Right lobe of liver (tissue), 6 donors: ENCODE measurements at regions not wholly inside any gene's neighbourhood (a gene's known extent, or its start where the extent isn't known, plus 50 kb on each side); places are given as distances from the start of the nearest gene placed in this dataset.

Experiments used
- ATAC-seq, 4 donors: fragments of 200-7000 bp; cut with Tn5 transposase; one replicate each; pipeline ENCODE4 v1.9.1; 2020; ENCODE audit warnings: mild to moderate bottlenecking in 4 of 4, moderate library complexity in 4 of 4
- DNase-seq, 3 donors: peaks; one replicate each; pipeline ENCODE4 v3.0.0-alpha.2; 2020
- H3K27ac ChIP-seq, 3 donors: fragments of 200-600 bp; one replicate each; pipeline ENCODE4 v1.8.0; 2022
- H3K27me3 ChIP-seq, 2 donors: fragments of 200-600 bp; one replicate each; pipeline ENCODE4 v1.8.0; 2022
- H3K36me3 ChIP-seq, 4 donors: fragments of 200-600 bp; sonication (generic) in 1 of 4; one replicate each; pipeline versions ENCODE4 v1.5.1 to v1.8.0; 2017 to 2022; ENCODE audit warnings: control low read depth in 1 of 4
- H3K4me1 ChIP-seq, 4 donors: fragments of 200-600 bp; sonication (generic) in 1 of 4; one replicate each; pipeline versions ENCODE4 v1.5.1 to v1.8.0; 2017 to 2022; ENCODE audit warnings: control low read depth in 1 of 4
- H3K4me3 ChIP-seq, 3 donors: fragments of 200-600 bp; one replicate each; pipeline ENCODE4 v1.8.0; 2022
- H3K9me3 ChIP-seq, 4 donors: fragments of 200-600 bp; sonication (generic) in 1 of 4; one replicate each; pipeline versions ENCODE4 v1.5.1 to v1.8.0; 2017 to 2022; ENCODE audit warnings: control low read depth in 1 of 4
- POLR2A ChIP-seq: fragments of 450-650 bp; IDR thresholded peaks from one replicate; pipeline ENCODE4 v1.6.1; 2017; ENCODE audit warnings: antibody characterized with exemption, mild to moderate bottlenecking
- WGBS: methylation state at CpG from one replicate; pipeline ENCODE4 v1.1.6; 2018; ENCODE audit warnings: low coverage, low lambda C conversion rate; ENCODE audit not compliant: insufficient coverage; ENCODE audit errors: missing lambda C conversion rate; 5-methylcytosine and 5-hydroxymethylcytosine counted together
- intact Hi-C, 2 donors: fragments of 100-400 bp; cut with DNase I; formaldehyde crosslinking; loops; one replicate each; pipeline versions ENCODE4 v1.11.2 to v1.14.1; 2022
- TF ChIP-seq, protein P1 (sequence below), 4 donors: fragments of 200-600 bp in 3 of 4; fragments of 450-650 bp in 1 of 4; IDR thresholded peaks; one replicate each; pipeline versions ENCODE4 v1.5.1 to v1.8.0; 2016 to 2022; ENCODE audit warnings: antibody characterized with exemption in 4 of 4, mild to moderate bottlenecking in 2 of 4
- donor health status: DM: no; HTN: yes; CAD: no.
- donor health status: DM: no; HTN: no; CAD: no.
- donor health status: DM: no; HTN: no; CAD: no.
- donor health status: DM: no; HTN: yes; CAD: no.
- donor health status: DM: no; HTN: yes; CAD: no.

DNA sequence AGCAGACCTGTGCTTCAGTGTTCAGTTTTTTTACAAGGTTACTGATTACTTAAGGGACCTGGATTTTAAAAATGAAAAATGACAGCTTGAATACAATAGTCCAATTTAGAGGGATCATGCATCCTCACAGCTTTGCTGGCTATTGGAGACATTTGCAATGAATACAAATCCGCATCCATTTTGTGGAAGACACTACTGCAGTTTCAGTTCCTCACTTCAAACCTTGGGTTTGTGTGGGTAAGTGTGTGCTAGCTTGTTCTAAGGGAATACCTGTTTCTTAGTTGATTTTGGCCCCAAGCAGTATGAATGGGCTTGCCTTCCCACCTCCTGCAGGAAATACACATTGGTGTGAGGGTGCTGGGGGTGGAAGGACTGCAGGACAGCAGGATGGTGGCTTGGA is 222.4 kb downstream of the OLFM4 start:
- Histone ChIP-seq H3K4me1 (no peaks in the 10 kb centered on the region), H3K27ac (no peak overlapping the region), H3K36me3 (no peaks in the 10 kb centered on the region), H3K27me3 (no peaks in the 10 kb centered on the region), H3K4me3 (no peak overlapping the region), H3K9me3 (no peaks in the 10 kb centered on the region)
- DNase-seq = no peak
- TF ChIP-seq, protein P1, sequence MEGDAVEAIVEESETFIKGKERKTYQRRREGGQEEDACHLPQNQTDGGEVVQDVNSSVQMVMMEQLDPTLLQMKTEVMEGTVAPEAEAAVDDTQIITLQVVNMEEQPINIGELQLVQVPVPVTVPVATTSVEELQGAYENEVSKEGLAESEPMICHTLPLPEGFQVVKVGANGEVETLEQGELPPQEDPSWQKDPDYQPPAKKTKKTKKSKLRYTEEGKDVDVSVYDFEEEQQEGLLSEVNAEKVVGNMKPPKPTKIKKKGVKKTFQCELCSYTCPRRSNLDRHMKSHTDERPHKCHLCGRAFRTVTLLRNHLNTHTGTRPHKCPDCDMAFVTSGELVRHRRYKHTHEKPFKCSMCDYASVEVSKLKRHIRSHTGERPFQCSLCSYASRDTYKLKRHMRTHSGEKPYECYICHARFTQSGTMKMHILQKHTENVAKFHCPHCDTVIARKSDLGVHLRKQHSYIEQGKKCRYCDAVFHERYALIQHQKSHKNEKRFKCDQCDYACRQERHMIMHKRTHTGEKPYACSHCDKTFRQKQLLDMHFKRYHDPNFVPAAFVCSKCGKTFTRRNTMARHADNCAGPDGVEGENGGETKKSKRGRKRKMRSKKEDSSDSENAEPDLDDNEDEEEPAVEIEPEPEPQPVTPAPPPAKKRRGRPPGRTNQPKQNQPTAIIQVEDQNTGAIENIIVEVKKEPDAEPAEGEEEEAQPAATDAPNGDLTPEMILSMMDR (IDR thresholded peaks at IDR 0.05) = no peak
- TF ChIP-seq POLR2A = no peak
- intact Hi-C loops = no loop called here
- no peak for ATAC-seq
- WGBS = 36% methylated on average over 1 of the region's 1 CpG

DNA sequence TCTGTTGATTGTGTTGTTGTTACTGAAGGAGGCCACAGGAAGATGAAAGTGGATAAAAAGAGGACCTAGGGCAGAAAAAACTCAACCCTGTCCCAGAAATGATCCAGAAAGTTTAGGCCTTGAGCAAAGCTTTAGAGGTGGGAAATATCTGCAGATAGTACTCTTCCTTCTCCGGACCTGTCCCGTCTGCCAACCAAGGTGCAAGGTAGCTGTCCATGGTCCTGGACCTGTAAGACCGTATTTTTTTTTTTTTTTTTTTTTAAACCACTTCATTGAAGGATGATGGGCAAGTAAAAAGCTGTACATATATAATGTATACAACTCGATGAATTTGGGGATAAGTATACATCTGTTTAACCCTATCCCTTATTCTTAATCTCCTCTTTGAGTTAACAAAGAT is 225.9 kb downstream of the OLFM4 start:
- WGBS = 10% methylated on average over 4 of the region's 4 CpGs
- intact Hi-C loops = no loop called here
- TF ChIP-seq, protein P1 (IDR thresholded peaks at IDR 0.05) = no peak
- no peak for TF ChIP-seq POLR2A

DNA sequence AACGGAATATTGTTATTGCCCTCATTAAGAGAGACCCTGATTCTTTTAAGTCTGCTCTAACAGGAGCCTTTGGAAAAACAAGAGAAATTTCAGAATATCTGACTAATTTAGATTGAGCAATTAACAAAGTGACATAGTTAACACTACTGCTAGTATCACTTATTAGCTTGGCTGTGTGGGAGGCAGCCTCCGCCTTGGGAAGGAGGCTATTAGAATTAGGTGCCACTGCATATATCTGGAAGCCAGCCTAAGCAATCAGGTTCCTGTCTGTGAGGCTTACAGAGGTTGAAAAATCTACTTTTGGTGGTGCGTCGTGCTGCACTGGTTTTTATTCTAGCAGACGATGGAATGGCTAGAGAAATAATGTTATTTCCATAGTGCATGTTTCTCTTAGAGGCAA is 227.2 kb downstream of the OLFM4 start:
- WGBS = 79% methylated on average over 5 of the region's 5 CpGs

More for the DNA sequence above, 225.9 kb downstream of the OLFM4 start:
- H3K4me3 ChIP-seq = no peak overlapping the region
- no peaks in the 10 kb centered on the region for H3K4me1 ChIP-seq
- no peaks in the 10 kb centered on the region for H3K27me3 ChIP-seq
- ATAC-seq = no peak
- no peaks in the 10 kb centered on the region for H3K36me3 ChIP-seq
- no peak overlapping the region for H3K27ac ChIP-seq
- DNase-seq = no peak
- no peaks in the 10 kb centered on the region for H3K9me3 ChIP-seq

DNA sequence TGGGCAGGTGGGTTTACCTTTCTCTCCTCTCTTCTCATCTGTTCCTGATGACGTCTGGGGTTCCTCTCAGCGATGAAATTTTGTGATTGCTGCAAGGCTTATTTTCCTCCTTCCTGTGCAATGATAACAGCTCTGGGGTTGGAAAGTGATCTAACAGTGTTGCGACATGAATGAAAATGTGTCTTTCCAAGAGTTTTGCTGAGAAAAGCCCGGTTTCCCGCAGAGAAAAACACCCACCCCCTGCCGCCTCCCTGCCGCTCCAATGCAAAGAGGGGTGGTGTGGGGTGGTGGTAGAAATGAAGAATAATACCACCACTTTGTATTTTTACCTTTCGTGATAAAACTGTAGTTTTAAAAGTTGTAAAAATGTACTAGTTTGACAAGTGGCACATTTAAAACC is 232.0 kb downstream of the OLFM4 start:
- H3K36me3 ChIP-seq = no peaks in the 10 kb centered on the region
- WGBS = 40% methylated on average over 8 of the region's 8 CpGs
- H3K4me1 ChIP-seq = no peaks in the 10 kb centered on the region
- no peak overlapping the region for H3K4me3 ChIP-seq
- TF ChIP-seq, protein P1 (IDR thresholded peaks at IDR 0.05) = no peak
- TF ChIP-seq POLR2A = no peak
- H3K27ac ChIP-seq = no peak overlapping the region
- no peaks in the 10 kb centered on the region for H3K27me3 ChIP-seq
- no peaks in the 10 kb centered on the region for H3K9me3 ChIP-seq
- DNase-seq (no peak), ATAC-seq (no peak)
- intact Hi-C loops = no loop called here

More for the DNA sequence above, 227.2 kb downstream of the OLFM4 start:
- no peak overlapping the region for H3K27ac ChIP-seq
- H3K27me3 ChIP-seq = no peaks in the 10 kb centered on the region
- no peak for TF ChIP-seq POLR2A
- TF ChIP-seq, protein P1 (IDR thresholded peaks at IDR 0.05) = no peak
- no peak for ATAC-seq
- H3K4me1 ChIP-seq = no peaks in the 10 kb centered on the region
- no peaks in the 10 kb centered on the region for H3K36me3 ChIP-seq
- no peak for DNase-seq
- H3K4me3 ChIP-seq = no peak overlapping the region
- no peaks in the 10 kb centered on the region for H3K9me3 ChIP-seq
- intact Hi-C loops = no loop called here

DNA sequence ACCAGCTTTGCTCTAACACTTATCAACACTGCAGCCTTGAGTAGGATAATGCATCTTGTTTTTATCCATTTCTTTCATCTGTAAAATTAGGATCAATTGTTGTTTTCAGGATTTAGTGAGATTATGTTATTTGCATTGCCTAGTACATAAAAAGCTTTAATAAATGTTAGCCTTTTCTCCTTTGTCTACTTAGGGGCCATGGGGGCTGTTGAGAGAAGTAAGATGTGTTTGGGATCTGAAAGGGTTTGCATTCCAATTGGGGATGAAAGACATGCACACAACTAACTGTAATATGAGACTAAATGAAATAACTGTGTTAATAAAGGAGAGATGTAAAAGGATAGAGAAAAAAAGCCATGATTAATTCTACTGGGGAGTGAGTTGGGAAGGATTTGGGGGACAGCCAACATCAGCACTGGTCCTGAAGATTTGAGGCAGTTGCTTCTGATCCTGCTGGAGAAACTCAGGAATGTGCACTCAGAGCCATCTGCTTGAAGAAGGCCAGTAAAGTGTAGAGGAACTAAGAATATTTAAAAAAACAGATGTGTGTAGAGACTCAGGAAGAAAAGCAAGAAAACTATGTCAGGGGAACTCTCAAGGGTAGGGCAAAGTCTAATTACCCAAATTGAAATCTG is 236.3 kb downstream of the OLFM4 start:
- intact Hi-C loops = no loop called here
- Histone ChIP-seq H3K4me3 (no peak overlapping the region), H3K27ac (no peak overlapping the region), H3K27me3 (no peaks in the 10 kb centered on the region), H3K9me3 (no peaks in the 10 kb centered on the region), H3K4me1 (no peaks in the 10 kb centered on the region), H3K36me3 (no peaks in the 10 kb centered on the region)
- TF ChIP-seq POLR2A = no peak
- TF ChIP-seq, protein P1 (IDR thresholded peaks at IDR 0.05) = no peak
- ATAC-seq (no peak), DNase-seq (no peak)
